ENCODE measurements at regions not wholly inside any gene's neighbourhood (a gene's known extent, or its start where the extent isn't known, plus 50 kb on each side); places are given as distances from the start of the nearest gene placed in this dataset.

DNA sequence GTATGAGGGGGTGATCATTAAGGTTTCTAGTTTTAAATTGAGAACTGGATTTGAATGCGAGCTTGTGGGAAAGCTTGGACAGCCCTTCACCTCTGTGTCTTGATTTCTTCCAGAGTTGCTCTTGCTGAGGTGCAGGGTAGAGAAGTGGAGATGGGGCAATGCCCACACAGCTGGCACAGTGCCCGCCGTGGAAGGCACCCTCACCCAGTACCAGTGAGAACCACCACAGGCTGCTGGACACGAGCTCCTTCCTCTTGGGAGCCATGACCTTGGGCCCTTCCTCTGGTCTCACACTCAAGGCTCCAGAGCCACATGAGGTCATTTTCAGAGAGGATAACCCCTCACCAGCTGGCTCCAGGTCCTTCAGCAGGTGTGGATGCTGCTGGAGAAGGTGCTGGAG lies 67.3 kb downstream of the DACT2 start:
- no peak for TF ChIP-seq CTCF (optimal IDR thresholded peaks at IDR 0.05 in 1 of 3, IDR thresholded peaks at IDR 0.05 in 1 of 3, conservative IDR thresholded peaks at IDR 0.05 in 1 of 3; ENCODE audit: extremely low read depth in 1 of 3, insufficient read depth in 2 of 3, low read length in 3 of 3)
- TF ChIP-seq EZH2 (IDR thresholded peaks at IDR 0.05; ENCODE audit: low read length): no peak
